ENCODE measurements at regions not wholly inside any gene's neighbourhood (a gene's known extent, or its start where the extent isn't known, plus 50 kb on each side); places are given as distances from the start of the nearest gene placed in this dataset.

GRCh38 chr6:43887906-43888683 lies 118.1 kb downstream of the VEGFA start:
- no peaks in the 10 kb centered on the region for H4K20me1 ChIP-seq (ENCODE audit: low read length)
- BruUV-seq (replicated peaks) = no TSS peak

GRCh38 chr6:43887340-43887858 lies 117.4 kb downstream of the VEGFA start:
- BruUV-seq (replicated peaks) = no TSS peak
- Histone ChIP-seq H2AFZ (ENCODE audit: low read length) (no peak overlapping the region), H3K27ac (ENCODE audit: low read length) (no peak overlapping the region), H3K27me3 (ENCODE audit: low read length) (no peaks in the 10 kb centered on the region), H3F3A (ENCODE audit: low read length, unreplicated experiment) (no peaks in the 10 kb centered on the region), H3K79me2 (ENCODE audit: low read length) (no peaks in the 10 kb centered on the region), H3K9me2 (replicated peaks; ENCODE audit: low read length) (no peaks in the 10 kb centered on the region), H3K4me1 (ENCODE audit: insufficient read depth, low read length) (no peaks in the 10 kb centered on the region), H3K4me2 (ENCODE audit: low read length) (no peak overlapping the region), H3K9me3 (ENCODE audit: low read length) (no peaks in the 10 kb centered on the region), H4K20me1 (ENCODE audit: low read length) (no peaks in the 10 kb centered on the region), H3K9ac (ENCODE audit: low read length) (no peak overlapping the region), H3K36me3 (ENCODE audit: low read depth, low read length) (no peaks in the 10 kb centered on the region), H3K4me3 (ENCODE audit: low read length) (no peak overlapping the region)
- ChIA-PET CTCF (no interaction called here), POLR2A (ENCODE audit: unreplicated experiment) (no interaction called here)
- TF ChIP-seq EZH2phosphoT487 (IDR thresholded peaks at IDR 0.05; ENCODE audit: borderline replicate concordance, low read length) (no peak), EZH2 (IDR thresholded peaks at IDR 0.05; ENCODE audit: low read length, unreplicated experiment) (no peak), CTCF (conservative IDR thresholded peaks at IDR 0.05; ENCODE audit: low read depth, low read length) (no peak)
- no peak for ATAC-seq
- DNase-seq = no peak
- intact Hi-C loops (cut with micrococcal nuclease) = no loop called here

More at GRCh38 chr6:43887906-43888683, 118.1 kb downstream of the VEGFA start:
- intact Hi-C loops (cut with micrococcal nuclease) = no loop called here
- no peaks in the 10 kb centered on the region for H3K9me2 ChIP-seq (replicated peaks; ENCODE audit: low read length)
- H3K27me3 ChIP-seq (ENCODE audit: low read length) = no peaks in the 10 kb centered on the region
- no peaks in the 10 kb centered on the region for H3K79me2 ChIP-seq (ENCODE audit: low read length)
- no peaks in the 10 kb centered on the region for H3K4me1 ChIP-seq (ENCODE audit: insufficient read depth, low read length)
- no peaks in the 10 kb centered on the region for H3K36me3 ChIP-seq (ENCODE audit: low read depth, low read length)
- no peak overlapping the region for H3K9ac ChIP-seq (ENCODE audit: low read length)
- no peak for DNase-seq
- H3K4me3 ChIP-seq (ENCODE audit: low read length) = no peak overlapping the region
- POLR2A ChIA-PET (ENCODE audit: unreplicated experiment) = no interaction called here
- H3K4me2 ChIP-seq (ENCODE audit: low read length) = no peak overlapping the region
- no peak overlapping the region for H3K27ac ChIP-seq (ENCODE audit: low read length)
- TF ChIP-seq EZH2 (IDR thresholded peaks at IDR 0.05; ENCODE audit: low read length, unreplicated experiment) = no peak
- no peak for TF ChIP-seq EZH2phosphoT487 (IDR thresholded peaks at IDR 0.05; ENCODE audit: borderline replicate concordance, low read length)
- TF ChIP-seq CTCF (conservative IDR thresholded peaks at IDR 0.05; ENCODE audit: low read depth, low read length) = no peak
- no peak overlapping the region for H2AFZ ChIP-seq (ENCODE audit: low read length)
- no peaks in the 10 kb centered on the region for H3K9me3 ChIP-seq (ENCODE audit: low read length)
- no peak for ATAC-seq
- CTCF ChIA-PET = no interaction called here
- H3F3A ChIP-seq (ENCODE audit: low read length, unreplicated experiment) = no peaks in the 10 kb centered on the region

DNA sequence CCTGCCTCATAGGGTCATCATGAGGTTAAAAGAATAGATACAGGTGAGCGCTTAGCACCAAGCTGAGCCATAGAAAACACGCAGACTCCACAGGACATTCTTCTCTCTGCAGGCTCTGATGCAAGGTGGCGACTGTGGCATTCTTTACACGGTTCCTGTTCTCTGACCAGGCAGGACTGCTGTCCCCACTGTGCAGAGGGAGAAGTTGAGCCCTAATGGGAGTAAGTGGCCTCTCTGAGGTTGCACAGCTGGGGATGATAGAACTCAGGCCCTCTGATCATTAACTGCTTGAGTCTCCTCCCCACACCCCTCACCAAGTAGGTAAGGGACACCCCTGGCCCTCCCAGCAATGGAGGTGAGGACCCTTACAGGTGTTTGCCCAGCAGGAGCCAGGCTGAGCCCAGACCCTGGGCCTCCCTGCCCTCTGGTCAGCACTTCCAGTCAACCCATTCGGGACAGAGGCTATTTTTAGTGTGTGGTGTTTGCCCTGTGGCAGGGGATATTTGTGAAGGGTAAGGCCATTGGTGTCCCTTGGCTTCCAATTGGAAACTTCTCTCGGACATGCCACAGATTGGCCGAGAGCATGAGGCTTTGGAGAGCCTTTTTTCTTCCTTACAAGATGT lies 116.8 kb downstream of the VEGFA start:
- TF ChIP-seq EZH2phosphoT487 (IDR thresholded peaks at IDR 0.05; ENCODE audit: borderline replicate concordance, low read length) (no peak), EZH2 (IDR thresholded peaks at IDR 0.05; ENCODE audit: low read length, unreplicated experiment) (no peak), CTCF (conservative IDR thresholded peaks at IDR 0.05; ENCODE audit: low read depth, low read length) (no peak)
- POLR2A ChIA-PET (ENCODE audit: unreplicated experiment) = no interaction called here
- Histone ChIP-seq H3K9me3 (ENCODE audit: low read length) (no peaks in the 10 kb centered on the region), H3K27me3 (ENCODE audit: low read length) (no peaks in the 10 kb centered on the region), H3K27ac (ENCODE audit: low read length) (no peak overlapping the region), H3K4me2 (ENCODE audit: low read length) (no peak overlapping the region), H4K20me1 (ENCODE audit: low read length) (no peaks in the 10 kb centered on the region), H3K4me3 (ENCODE audit: low read length) (no peak overlapping the region), H3K4me1 (ENCODE audit: insufficient read depth, low read length) (no peaks in the 10 kb centered on the region), H3K9me2 (replicated peaks; ENCODE audit: low read length) (no peaks in the 10 kb centered on the region), H3K36me3 (ENCODE audit: low read depth, low read length) (no peaks in the 10 kb centered on the region), H2AFZ (ENCODE audit: low read length) (no peak overlapping the region), H3K79me2 (ENCODE audit: low read length) (no peaks in the 10 kb centered on the region), H3K9ac (ENCODE audit: low read length) (no peak overlapping the region), H3F3A (ENCODE audit: low read length, unreplicated experiment) (no peaks in the 10 kb centered on the region)
- intact Hi-C loops (cut with micrococcal nuclease) = no loop called here
- DNase-seq = no peak
- no TSS peak for BruUV-seq (replicated peaks)
- ATAC-seq = no peak
- CTCF ChIA-PET = no interaction called here
